ENCODE measurements at regions not wholly inside any gene's neighbourhood (a gene's known extent, or its start where the extent isn't known, plus 50 kb on each side); places are given as distances from the start of the nearest gene placed in this dataset.

DNA sequence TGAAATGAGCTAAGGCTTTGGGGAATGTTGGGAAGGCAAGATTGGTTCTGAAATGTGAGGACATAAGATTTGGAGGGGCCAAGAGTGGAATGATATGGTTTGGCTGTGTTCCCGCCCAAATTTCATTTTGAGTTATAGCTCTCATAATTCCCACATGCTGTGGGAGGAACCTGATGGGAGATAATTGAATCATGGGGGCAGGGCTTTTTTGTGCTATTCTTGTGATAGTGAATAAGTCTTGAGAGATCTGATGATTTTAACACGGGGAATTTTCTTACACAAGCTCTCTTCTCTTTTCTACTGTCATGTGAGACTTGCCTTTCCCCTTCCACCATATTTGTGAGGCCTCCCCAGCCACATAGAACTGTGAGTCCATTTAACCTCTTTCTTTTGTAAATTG, 157.6 kb upstream of the C1QTNF7 start:
- peaks cover 10% of the 10 kb centered on the region for H3K9me3 Mint-ChIP-seq
- peaks cover 3% of the 10 kb centered on the region for H3K27me3 Mint-ChIP-seq (ENCODE audit: insufficient read depth)
- intact Hi-C loops (cut with micrococcal nuclease) = no loop called here
- no peak overlapping the region for H3K27ac Mint-ChIP-seq
- no peak for DNase-seq (ENCODE audit: low spot score)
- no peaks in the 10 kb centered on the region for H3K4me1 Mint-ChIP-seq (ENCODE audit: low read depth)
- H3K36me3 Mint-ChIP-seq (ENCODE audit: low read depth) = no peaks in the 10 kb centered on the region
- no peak overlapping the region for H3K4me3 Mint-ChIP-seq

DNA sequence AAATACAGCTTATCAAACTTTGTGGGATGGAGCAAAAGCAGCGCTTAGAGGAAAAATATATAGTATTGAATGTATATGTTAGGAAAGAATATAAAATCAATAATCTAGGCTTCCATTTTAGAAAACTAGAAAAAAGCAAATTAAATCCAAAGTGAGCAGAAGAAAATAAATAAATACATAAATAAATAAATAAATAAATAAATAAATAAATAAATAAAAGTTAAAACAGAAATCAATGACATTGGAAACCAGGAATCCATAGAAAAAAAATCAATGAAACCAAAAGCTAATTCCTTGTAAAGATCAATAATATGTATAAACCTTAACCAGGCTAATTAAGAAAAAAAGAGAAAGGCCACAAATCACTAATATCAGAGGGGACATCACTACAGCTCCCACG, 141.8 kb upstream of the C1QTNF7 start:
- intact Hi-C loops (cut with micrococcal nuclease) = no loop called here
- H3K27me3 Mint-ChIP-seq (ENCODE audit: insufficient read depth) = peaks cover 2% of the 10 kb centered on the region
- H3K27ac Mint-ChIP-seq = no peak overlapping the region
- no peaks in the 10 kb centered on the region for H3K36me3 Mint-ChIP-seq (ENCODE audit: low read depth)
- no peak for DNase-seq (ENCODE audit: low spot score)
- H3K9me3 Mint-ChIP-seq = no peaks in the 10 kb centered on the region
- H3K4me1 Mint-ChIP-seq (ENCODE audit: low read depth) = no peaks in the 10 kb centered on the region
- no peak overlapping the region for H3K4me3 Mint-ChIP-seq

DNA sequence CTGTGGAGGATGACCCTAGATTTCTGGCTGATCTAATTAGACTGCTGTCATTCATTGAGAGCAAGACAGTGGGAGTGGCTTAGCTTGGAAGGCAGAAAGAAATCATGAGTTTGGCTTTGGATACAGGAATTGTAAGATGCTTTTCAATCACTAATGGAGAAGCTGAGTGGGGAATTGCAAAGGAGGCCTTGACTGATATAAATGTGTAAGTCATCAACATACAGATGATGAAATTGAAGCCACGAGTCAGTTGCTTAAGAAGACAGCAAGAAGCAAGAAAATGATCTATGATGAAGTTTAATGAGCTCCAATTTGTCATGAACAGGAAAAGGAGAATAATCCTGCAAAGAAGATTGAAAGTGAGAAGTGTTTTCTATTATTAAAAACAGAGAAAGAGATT, 136.7 kb upstream of the C1QTNF7 start:
- no peak for DNase-seq (ENCODE audit: low spot score)
- Mint-ChIP-seq H3K9me3 (no peaks in the 10 kb centered on the region), H3K27me3 (ENCODE audit: insufficient read depth) (peaks cover 4% of the 10 kb centered on the region), H3K4me1 (ENCODE audit: low read depth) (no peaks in the 10 kb centered on the region), H3K4me3 (no peak overlapping the region), H3K36me3 (ENCODE audit: low read depth) (no peaks in the 10 kb centered on the region), H3K27ac (no peak overlapping the region)
- intact Hi-C loops (cut with micrococcal nuclease) = no loop called here

DNA sequence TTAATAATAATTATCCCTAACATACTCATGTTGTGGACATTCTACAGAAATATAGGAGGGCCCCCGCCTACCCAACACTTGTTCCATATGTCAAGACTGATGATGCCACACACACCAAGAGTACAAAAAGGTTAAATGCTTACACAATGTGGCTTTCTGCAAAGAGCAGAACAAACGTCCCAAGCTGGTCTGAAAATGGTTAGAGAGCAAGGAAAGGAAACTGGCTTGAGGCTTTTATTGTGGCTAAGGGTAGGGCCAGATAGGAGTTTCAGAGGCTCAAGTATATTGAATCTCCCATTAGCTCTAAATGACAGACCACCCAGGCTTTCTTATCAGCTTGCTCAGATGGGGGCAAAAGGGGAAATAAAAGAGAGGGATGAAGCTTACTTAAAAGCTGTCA, 134.1 kb upstream of the C1QTNF7 start:
- peaks cover 3% of the 10 kb centered on the region for H3K27me3 Mint-ChIP-seq (ENCODE audit: insufficient read depth)
- H3K4me3 Mint-ChIP-seq = no peak overlapping the region
- no peak for DNase-seq (ENCODE audit: low spot score)
- intact Hi-C loops (cut with micrococcal nuclease) = no loop called here
- no peaks in the 10 kb centered on the region for H3K4me1 Mint-ChIP-seq (ENCODE audit: low read depth)
- no peaks in the 10 kb centered on the region for H3K9me3 Mint-ChIP-seq
- H3K36me3 Mint-ChIP-seq (ENCODE audit: low read depth) = no peaks in the 10 kb centered on the region
- H3K27ac Mint-ChIP-seq = no peak overlapping the region

DNA sequence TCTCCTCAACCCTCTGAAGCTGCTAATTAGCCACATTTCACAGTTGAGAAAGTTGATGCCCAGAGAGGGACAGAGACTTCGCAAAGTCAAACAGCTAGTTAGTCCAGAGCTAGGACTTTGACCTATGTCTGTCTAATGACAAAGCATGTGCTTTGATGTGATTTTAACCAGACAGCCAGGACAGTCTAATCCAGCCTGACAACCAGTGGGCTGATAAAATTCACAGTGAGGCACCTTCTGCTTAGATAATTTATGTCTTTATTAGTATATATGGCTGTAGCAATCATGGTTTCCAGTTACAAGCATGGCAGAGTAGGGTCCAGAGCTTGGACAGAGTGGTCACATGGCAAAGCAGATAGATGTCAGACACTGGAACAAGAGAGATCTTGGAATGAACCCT, 133.6 kb upstream of the C1QTNF7 start:
- no peaks in the 10 kb centered on the region for H3K9me3 Mint-ChIP-seq
- no peak overlapping the region for H3K4me3 Mint-ChIP-seq
- no peak overlapping the region for H3K27ac Mint-ChIP-seq
- no peak for DNase-seq (ENCODE audit: low spot score)
- peaks cover 2% of the 10 kb centered on the region for H3K27me3 Mint-ChIP-seq (ENCODE audit: insufficient read depth)
- intact Hi-C loops (cut with micrococcal nuclease) = no loop called here
- H3K4me1 Mint-ChIP-seq (ENCODE audit: low read depth) = no peaks in the 10 kb centered on the region
- H3K36me3 Mint-ChIP-seq (ENCODE audit: low read depth) = no peaks in the 10 kb centered on the region

DNA sequence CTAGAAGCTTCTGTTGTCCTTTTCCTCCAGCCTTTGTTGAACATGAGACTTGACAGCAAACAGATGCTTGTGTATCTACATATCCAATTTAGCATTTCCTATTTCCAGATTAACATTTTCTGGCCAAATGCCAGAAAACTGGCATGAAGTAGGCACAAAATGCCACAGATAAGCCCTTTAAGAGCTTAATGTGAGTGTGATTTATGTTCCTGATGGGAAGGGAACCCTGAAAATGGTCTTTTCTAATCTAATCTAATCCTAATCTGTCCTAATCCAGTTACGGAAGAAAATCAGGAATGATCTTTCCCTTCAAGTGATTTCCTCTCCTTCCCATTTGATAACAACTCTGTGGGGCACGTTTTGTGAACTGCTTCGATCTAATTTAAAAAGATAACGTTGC, 133.0 kb upstream of the C1QTNF7 start:
- intact Hi-C loops (cut with micrococcal nuclease) = no loop called here
- Mint-ChIP-seq H3K27ac (no peak overlapping the region), H3K4me1 (ENCODE audit: low read depth) (no peaks in the 10 kb centered on the region), H3K27me3 (ENCODE audit: insufficient read depth) (peaks cover 2% of the 10 kb centered on the region), H3K4me3 (no peak overlapping the region), H3K36me3 (ENCODE audit: low read depth) (no peaks in the 10 kb centered on the region), H3K9me3 (no peaks in the 10 kb centered on the region)
- no peak for DNase-seq (ENCODE audit: low spot score)

DNA sequence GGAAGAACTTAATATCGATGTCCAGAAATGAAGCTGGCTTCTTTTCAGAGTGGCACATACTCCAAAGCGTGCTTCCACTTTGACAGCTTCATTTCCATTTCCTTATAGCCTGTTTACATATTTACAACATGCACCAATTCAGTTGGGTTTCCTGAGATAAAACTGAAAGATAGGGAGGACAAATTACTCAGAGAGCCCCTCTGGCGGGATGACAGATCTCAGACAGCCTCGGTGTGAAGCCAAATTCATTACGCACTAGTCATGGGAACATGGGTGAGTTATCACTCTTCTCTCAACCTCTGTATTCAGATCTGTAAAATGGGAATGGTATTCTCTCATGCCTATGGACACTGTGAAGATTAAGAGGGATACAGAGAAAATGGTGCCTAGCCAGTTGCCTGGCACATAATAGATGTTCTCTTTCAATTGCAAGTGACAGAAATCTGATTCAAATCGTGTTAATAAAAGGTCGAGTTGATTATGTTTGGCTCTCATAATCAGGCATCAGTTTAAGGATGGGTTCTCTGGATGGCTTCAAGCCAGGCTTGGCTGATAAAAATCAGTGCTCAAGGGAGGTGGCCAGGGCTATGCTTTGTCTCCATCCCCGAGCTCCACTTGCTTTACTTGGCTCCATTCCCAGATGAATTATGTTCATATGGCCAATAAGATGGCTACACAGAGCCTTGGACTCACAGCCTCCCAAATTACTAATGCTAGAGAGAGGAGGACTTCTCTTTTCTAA, 132.2 kb upstream of the C1QTNF7 start:
- peaks cover 2% of the 10 kb centered on the region for H3K27me3 Mint-ChIP-seq (ENCODE audit: insufficient read depth)
- intact Hi-C loops (cut with micrococcal nuclease) = no loop called here
- no peak overlapping the region for H3K27ac Mint-ChIP-seq
- H3K4me3 Mint-ChIP-seq = no peak overlapping the region
- DNase-seq (ENCODE audit: low spot score) = no peak
- H3K4me1 Mint-ChIP-seq (ENCODE audit: low read depth) = no peaks in the 10 kb centered on the region
- H3K9me3 Mint-ChIP-seq = no peaks in the 10 kb centered on the region
- H3K36me3 Mint-ChIP-seq (ENCODE audit: low read depth) = no peaks in the 10 kb centered on the region

DNA sequence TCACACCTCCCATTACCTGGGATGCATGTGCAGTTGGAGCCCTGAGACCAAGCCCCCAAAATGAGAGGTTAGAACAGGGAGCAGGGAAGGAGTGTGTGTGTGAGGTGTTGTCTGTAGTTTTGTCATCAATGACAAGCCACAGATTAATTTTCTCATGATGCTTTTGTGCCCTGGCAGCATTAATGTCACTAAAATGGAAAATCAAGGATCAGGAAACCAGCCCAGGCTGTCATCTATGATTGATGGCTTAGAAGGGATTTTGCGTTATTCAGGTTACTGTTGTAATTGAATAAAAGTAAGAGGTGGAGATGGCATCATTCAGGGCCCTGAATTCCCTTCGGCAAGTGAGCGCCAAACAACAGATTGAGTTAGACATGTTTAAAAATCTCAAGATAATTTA, 130.5 kb upstream of the C1QTNF7 start:
- H3K9me3 Mint-ChIP-seq = no peaks in the 10 kb centered on the region
- no peak overlapping the region for H3K27ac Mint-ChIP-seq
- peaks cover 2% of the 10 kb centered on the region for H3K27me3 Mint-ChIP-seq (ENCODE audit: insufficient read depth)
- H3K4me1 Mint-ChIP-seq (ENCODE audit: low read depth) = no peaks in the 10 kb centered on the region
- DNase-seq (ENCODE audit: low spot score) = no peak
- H3K36me3 Mint-ChIP-seq (ENCODE audit: low read depth) = no peaks in the 10 kb centered on the region
- intact Hi-C loops (cut with micrococcal nuclease) = no loop called here
- no peak overlapping the region for H3K4me3 Mint-ChIP-seq

DNA sequence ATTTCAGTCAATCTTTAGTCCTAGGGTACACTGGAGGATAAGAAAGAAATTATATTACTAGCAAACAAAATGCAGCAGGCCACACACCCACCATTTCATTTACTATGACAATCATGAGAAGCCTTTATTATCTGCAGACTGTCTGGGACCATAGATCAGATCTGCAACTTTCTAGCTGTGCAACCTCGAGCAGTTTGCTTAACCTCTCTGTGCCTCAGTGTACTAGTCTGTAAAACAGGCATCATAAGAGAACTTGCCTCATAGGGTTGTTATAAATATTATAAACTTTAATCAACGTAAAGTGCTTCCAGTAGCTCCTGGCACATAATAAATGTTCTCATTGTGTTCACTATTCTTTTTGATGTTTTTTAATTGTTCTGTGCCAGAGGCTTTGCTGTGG, 128.2 kb upstream of the C1QTNF7 start:
- H3K27me3 Mint-ChIP-seq (ENCODE audit: insufficient read depth) = peaks cover 2% of the 10 kb centered on the region
- DNase-seq (ENCODE audit: low spot score) = no peak
- H3K36me3 Mint-ChIP-seq (ENCODE audit: low read depth) = no peaks in the 10 kb centered on the region
- H3K9me3 Mint-ChIP-seq = no peaks in the 10 kb centered on the region
- no peaks in the 10 kb centered on the region for H3K4me1 Mint-ChIP-seq (ENCODE audit: low read depth)
- no peak overlapping the region for H3K27ac Mint-ChIP-seq
- intact Hi-C loops (cut with micrococcal nuclease) = no loop called here
- no peak overlapping the region for H3K4me3 Mint-ChIP-seq

DNA sequence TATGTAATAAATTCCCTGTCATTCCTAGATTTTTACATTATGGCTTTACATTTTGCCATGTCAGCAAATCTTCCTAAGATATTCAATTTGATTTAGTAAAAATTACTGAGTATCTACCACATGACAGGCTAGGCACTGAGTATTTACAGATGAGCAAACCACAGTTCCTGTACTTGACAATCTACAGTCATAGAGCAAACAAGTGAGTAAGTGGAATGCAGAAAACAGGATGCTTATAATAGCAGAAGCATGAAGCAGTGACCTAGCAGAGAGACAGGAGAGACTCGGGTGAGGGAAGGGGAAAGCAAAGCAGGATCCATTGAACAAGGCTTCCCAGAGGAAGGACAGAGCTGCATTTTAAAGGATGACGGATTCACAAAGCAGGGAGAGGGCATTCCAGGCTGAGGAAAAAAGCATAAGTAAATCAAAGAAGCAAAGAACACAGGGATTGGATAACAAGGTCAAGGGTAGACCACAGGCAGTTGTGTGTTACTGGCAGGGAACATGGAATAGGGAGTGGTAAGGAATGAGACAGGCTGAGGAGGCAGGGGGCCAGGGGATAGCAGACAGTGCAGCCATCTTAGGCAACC, 124.7 kb upstream of the C1QTNF7 start:
- Mint-ChIP-seq H3K27ac (no peak overlapping the region), H3K36me3 (ENCODE audit: low read depth) (no peaks in the 10 kb centered on the region), H3K4me1 (ENCODE audit: low read depth) (no peaks in the 10 kb centered on the region), H3K4me3 (no peak overlapping the region), H3K9me3 (no peaks in the 10 kb centered on the region), H3K27me3 (ENCODE audit: insufficient read depth) (no peaks in the 10 kb centered on the region)
- DNase-seq (ENCODE audit: low spot score) = no peak
- intact Hi-C loops (cut with micrococcal nuclease) = no loop called here

DNA sequence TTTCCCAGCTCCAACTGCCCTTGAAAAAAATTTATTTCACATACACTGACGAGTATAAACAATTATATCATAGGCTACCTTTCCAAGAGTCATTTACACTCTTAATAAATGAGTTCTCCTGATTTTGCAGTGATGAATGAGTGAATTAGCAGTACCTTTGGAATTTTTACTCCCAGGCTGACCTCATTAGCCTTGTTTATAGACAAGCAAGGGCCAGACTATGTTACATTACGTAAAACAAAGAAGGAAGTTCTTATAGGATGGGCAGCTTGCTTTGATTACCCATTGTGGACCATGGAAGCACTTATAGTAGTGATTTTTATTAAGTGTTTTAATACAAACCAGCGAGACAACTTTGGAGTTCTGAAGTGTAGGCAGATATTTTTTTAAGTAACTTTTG, 112.9 kb upstream of the C1QTNF7 start:
- Mint-ChIP-seq H3K4me1 (ENCODE audit: low read depth) (no peaks in the 10 kb centered on the region), H3K27ac (no peak overlapping the region), H3K4me3 (no peak overlapping the region), H3K9me3 (peaks cover 1% of the 10 kb centered on the region), H3K36me3 (ENCODE audit: low read depth) (no peaks in the 10 kb centered on the region), H3K27me3 (ENCODE audit: insufficient read depth) (peaks cover 2% of the 10 kb centered on the region)
- DNase-seq (ENCODE audit: low spot score) = no peak
- intact Hi-C loops (cut with micrococcal nuclease) = no loop called here

DNA sequence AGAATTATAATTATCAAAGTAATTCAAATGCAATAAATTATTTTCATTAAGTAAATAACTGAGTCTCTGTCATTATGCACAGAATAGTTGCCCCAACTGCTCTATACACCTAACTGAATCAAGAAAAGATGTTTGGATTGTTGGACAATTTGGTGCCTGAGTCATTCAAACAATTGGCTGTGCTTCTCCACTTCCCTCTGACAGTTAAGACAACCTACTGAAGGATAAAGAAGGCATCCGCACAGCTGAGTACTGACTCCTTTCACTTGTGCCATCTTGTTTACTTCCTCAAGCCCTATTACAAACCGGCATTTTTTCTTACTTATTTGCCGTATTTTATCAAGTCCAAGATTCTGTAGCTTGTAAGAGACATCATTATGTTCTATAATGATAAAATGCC, 110.6 kb upstream of the C1QTNF7 start:
- Mint-ChIP-seq H3K36me3 (ENCODE audit: low read depth) (no peaks in the 10 kb centered on the region), H3K4me1 (ENCODE audit: low read depth) (no peaks in the 10 kb centered on the region), H3K27me3 (ENCODE audit: insufficient read depth) (peaks cover 4% of the 10 kb centered on the region), H3K27ac (no peak overlapping the region), H3K9me3 (no peaks in the 10 kb centered on the region), H3K4me3 (no peak overlapping the region)
- intact Hi-C loops (cut with micrococcal nuclease) = no loop called here
- no peak for DNase-seq (ENCODE audit: low spot score)

DNA sequence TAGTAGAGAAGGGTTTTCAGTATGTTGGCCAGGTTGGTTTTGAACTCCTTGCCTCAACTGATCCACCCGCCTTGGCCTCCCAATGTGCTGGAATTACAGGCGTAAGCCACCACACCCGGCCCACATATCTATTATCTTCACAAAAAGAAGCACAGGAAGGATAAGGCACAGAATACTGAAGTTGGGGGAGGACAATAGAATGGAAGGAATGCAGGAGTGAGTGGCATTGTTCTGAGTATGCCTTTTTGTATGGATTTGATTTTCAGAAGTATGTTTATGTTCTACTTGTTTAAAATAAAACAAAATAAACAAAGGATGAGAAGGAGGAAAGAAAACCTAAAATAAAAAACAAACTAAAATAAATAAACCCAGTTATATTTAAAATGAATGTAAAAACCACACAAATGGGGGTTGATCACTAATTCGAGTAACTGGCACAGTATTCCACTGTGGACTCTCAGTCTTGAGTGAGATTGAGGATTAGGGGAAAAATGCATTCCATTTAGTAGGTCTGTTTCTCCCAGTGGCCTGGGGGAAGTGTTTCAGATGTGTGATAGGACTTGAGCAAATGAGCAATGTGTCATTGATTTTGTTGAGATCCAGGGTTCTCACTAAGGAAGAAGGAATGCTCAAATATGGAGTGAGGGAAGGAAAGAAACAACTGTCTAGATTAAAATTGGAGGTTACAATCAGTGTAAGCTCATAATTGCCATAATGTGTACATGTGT, 109.0 kb upstream of the C1QTNF7 start:
- intact Hi-C loops (cut with micrococcal nuclease) = no loop called here
- Mint-ChIP-seq H3K27me3 (ENCODE audit: insufficient read depth) (peaks cover 4% of the 10 kb centered on the region), H3K27ac (no peak overlapping the region), H3K4me1 (ENCODE audit: low read depth) (no peaks in the 10 kb centered on the region), H3K9me3 (no peaks in the 10 kb centered on the region), H3K4me3 (no peak overlapping the region), H3K36me3 (ENCODE audit: low read depth) (no peaks in the 10 kb centered on the region)
- DNase-seq (ENCODE audit: low spot score) = no peak
